Neural cell (in vitro differentiated cells): ENCODE measurements at regions not wholly inside any gene's neighbourhood (a gene's known extent, or its start where the extent isn't known, plus 50 kb on each side); places are given as distances from the start of the nearest gene placed in this dataset.
"Not testable (repeated sequence)": the region's sequence is repeated elsewhere in the genome, so short reads cannot be mapped to it uniquely, and the experiment has no call there.

ENCODE experiments used
- H2AFZ ChIP-seq: fragments of 200-600, 300-800 bp; sonication (generic), shearing (Covaris generic); 2 replicates; pipeline ENCODE4 v1.6.0; 2014; ENCODE audit warnings: low read depth, mild to moderate bottlenecking, antibody characterized with exemption, low read length, moderate library complexity
- H3F3A ChIP-seq: fragments of 200-600 bp; shearing (Covaris generic); 2 replicates; pipeline ENCODE4 v1.6.1; 2016; ENCODE audit warnings: mild to moderate bottlenecking, moderate library complexity, mixed read lengths, antibody characterized with exemption, low read length; ENCODE audit not compliant: insufficient read depth, poor library complexity, severe bottlenecking
- H3K27ac ChIP-seq: fragments of 200-600, 300-800 bp; sonication (generic), shearing (Covaris generic); 2 replicates; pipeline ENCODE4 v1.5.1; 2014; ENCODE audit warnings: mild to moderate bottlenecking, low read length, moderate library complexity
- H3K27me3 ChIP-seq: fragments of 300-800, 200-600 bp; sonication (generic), shearing (Covaris generic); 2 replicates; pipeline ENCODE4 v1.6.0; 2014; ENCODE audit warnings: mild to moderate bottlenecking, low read depth, low read length, moderate library complexity; ENCODE audit not compliant: insufficient read depth
- H3K36me3 ChIP-seq: fragments of 300-800, 200-600 bp; sonication (generic), shearing (Covaris generic); 2 replicates; pipeline ENCODE4 v1.5.1; 2014; ENCODE audit warnings: mild to moderate bottlenecking, antibody characterized with exemption, low read length, moderate library complexity; ENCODE audit not compliant: insufficient read depth
- H3K4me2 ChIP-seq: fragments of 300-800, 200-600 bp; sonication (generic), shearing (Covaris generic); 2 replicates; pipeline ENCODE4 v1.6.0; 2014; ENCODE audit warnings: mild to moderate bottlenecking, low read length
- H3K4me3 ChIP-seq: fragments of 300-800, 200-600 bp; sonication (generic), shearing (Covaris generic); 2 replicates; pipeline ENCODE4 v1.5.1; 2014; ENCODE audit warnings: mild to moderate bottlenecking, low read length, moderate library complexity
- H3K79me2 ChIP-seq: fragments of 200-600 bp; shearing (Covaris generic); replicated peaks from 2 replicates; pipeline ENCODE4 v1.6.0; 2014; ENCODE audit warnings: mild to moderate bottlenecking, low read length, moderate library complexity; ENCODE audit not compliant: insufficient read depth
- H3K9ac ChIP-seq: fragments of 300-800, 200-600 bp; sonication (generic), shearing (Covaris generic); 2 replicates; pipeline ENCODE4 v1.6.1; 2016; ENCODE audit warnings: mild to moderate bottlenecking, low read length, mixed read lengths
- H3K9me2 ChIP-seq: fragments of 200-600 bp; shearing (Covaris generic); 2 replicates; pipeline ENCODE4 v1.6.1; 2016; ENCODE audit warnings: mild to moderate bottlenecking, low read length, mixed read lengths; ENCODE audit not compliant: insufficient read depth
- H3K9me3 ChIP-seq: fragments of 200-600, 300-800 bp; sonication (generic), shearing (Covaris generic); 2 replicates; pipeline ENCODE4 v1.6.1; 2016; ENCODE audit warnings: mild to moderate bottlenecking, mixed run types, low read length, moderate library complexity, mixed read lengths
- H4K20me1 ChIP-seq: fragments of 200-600 bp; shearing (Covaris generic); 2 replicates; pipeline ENCODE4 v1.6.1; 2016; ENCODE audit warnings: mild to moderate bottlenecking, mixed run types; ENCODE audit not compliant: insufficient read depth
- EP300 ChIP-seq: fragments of 450-650 bp; conservative IDR thresholded peaks from 2 replicates; pipeline ENCODE4 v1.6.1; 2014; ENCODE audit warnings: antibody characterized with exemption, mild to moderate bottlenecking, moderate library complexity; ENCODE audit not compliant: poor library complexity, severe bottlenecking
- EZH2 ChIP-seq: fragments of 200-600, 300-800 bp; shearing (Covaris generic), sonication (generic); IDR thresholded peaks from 2 replicates; pipeline ENCODE4 v1.6.1; 2014; ENCODE audit warnings: antibody characterized with exemption, low read length, borderline replicate concordance, mild to moderate bottlenecking; ENCODE audit not compliant: insufficient read depth, poor library complexity, severe bottlenecking
- MXI1 ChIP-seq: fragments of 450-650 bp; conservative IDR thresholded peaks from 2 replicates; pipeline ENCODE4 v1.6.1; 2014; ENCODE audit warnings: antibody characterized with exemption, mild to moderate bottlenecking; ENCODE audit not compliant: poor library complexity, severe bottlenecking
- POLR2AphosphoS5 ChIP-seq: IDR thresholded peaks from 2 replicates; pipeline ENCODE4 v1.6.1; 2012
- RAD21 ChIP-seq: fragments of 450-650 bp; conservative IDR thresholded peaks from 2 replicates; pipeline ENCODE4 v1.6.1; 2014; ENCODE audit warnings: antibody characterized with exemption, mild to moderate bottlenecking, moderate library complexity
- SMC3 ChIP-seq: fragments of 450-650 bp; conservative IDR thresholded peaks from 2 replicates; pipeline ENCODE4 v1.6.1; 2014; ENCODE audit warnings: antibody characterized with exemption, mild to moderate bottlenecking, moderate library complexity; ENCODE audit not compliant: poor library complexity
- TAF1 ChIP-seq: IDR thresholded peaks from 2 replicates; pipeline ENCODE4 v1.6.1; 2012; ENCODE audit warnings: low read depth
- TF ChIP-seq, protein P1 (sequence below): fragments of 450-650 bp; IDR thresholded peaks from 2 replicates; pipeline ENCODE4 v1.5.1; 2014; ENCODE audit warnings: antibody characterized with exemption, mild to moderate bottlenecking, moderate library complexity; ENCODE audit not compliant: poor library complexity, severe bottlenecking
- TF ChIP-seq, protein P2 (sequence below): IDR thresholded peaks from 2 replicates; pipeline ENCODE4 v1.6.1; 2012; ENCODE audit warnings: borderline replicate concordance

DNA sequence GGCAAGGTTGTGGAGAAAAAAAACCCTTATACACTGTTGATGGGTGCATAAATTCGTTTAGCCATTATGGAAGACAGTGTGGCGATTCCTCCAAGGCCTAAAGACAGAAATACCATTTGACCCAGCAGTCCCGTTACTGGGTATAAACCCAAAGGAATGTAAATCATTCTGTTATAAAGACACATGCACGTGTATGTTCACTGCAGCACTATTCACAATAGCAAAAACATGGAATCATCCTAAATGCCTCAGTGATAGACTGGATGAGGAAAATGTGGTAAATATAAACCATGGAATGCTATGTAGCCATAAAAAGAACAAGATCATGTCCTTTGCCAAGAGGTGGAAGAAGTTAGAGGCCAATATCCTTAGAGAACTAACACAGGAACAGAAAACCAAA lies 119.9 kb upstream of the PRR16 start:
- Histone ChIP-seq H3F3A (no peaks in the 10 kb centered on the region), H4K20me1 (no peaks in the 10 kb centered on the region), H3K27me3 (no peaks in the 10 kb centered on the region), H3K4me2 (no peak overlapping the region), H3K9me3 (no peaks in the 10 kb centered on the region), H3K27ac (no peak overlapping the region), H3K9ac (no peak overlapping the region), H3K79me2 (no peaks in the 10 kb centered on the region), H3K4me3 (no peak overlapping the region), H3K36me3 (no peaks in the 10 kb centered on the region), H3K9me2 (no peaks in the 10 kb centered on the region), H2AFZ (no peak overlapping the region)
- TF ChIP-seq, protein P1, sequence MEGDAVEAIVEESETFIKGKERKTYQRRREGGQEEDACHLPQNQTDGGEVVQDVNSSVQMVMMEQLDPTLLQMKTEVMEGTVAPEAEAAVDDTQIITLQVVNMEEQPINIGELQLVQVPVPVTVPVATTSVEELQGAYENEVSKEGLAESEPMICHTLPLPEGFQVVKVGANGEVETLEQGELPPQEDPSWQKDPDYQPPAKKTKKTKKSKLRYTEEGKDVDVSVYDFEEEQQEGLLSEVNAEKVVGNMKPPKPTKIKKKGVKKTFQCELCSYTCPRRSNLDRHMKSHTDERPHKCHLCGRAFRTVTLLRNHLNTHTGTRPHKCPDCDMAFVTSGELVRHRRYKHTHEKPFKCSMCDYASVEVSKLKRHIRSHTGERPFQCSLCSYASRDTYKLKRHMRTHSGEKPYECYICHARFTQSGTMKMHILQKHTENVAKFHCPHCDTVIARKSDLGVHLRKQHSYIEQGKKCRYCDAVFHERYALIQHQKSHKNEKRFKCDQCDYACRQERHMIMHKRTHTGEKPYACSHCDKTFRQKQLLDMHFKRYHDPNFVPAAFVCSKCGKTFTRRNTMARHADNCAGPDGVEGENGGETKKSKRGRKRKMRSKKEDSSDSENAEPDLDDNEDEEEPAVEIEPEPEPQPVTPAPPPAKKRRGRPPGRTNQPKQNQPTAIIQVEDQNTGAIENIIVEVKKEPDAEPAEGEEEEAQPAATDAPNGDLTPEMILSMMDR: no peak
- TF ChIP-seq EP300 (no peak), TAF1 (no peak), MXI1 (no peak), POLR2AphosphoS5 (no peak), EZH2 (no peak), RAD21 (no peak), SMC3 (no peak)
- TF ChIP-seq, protein P2, sequence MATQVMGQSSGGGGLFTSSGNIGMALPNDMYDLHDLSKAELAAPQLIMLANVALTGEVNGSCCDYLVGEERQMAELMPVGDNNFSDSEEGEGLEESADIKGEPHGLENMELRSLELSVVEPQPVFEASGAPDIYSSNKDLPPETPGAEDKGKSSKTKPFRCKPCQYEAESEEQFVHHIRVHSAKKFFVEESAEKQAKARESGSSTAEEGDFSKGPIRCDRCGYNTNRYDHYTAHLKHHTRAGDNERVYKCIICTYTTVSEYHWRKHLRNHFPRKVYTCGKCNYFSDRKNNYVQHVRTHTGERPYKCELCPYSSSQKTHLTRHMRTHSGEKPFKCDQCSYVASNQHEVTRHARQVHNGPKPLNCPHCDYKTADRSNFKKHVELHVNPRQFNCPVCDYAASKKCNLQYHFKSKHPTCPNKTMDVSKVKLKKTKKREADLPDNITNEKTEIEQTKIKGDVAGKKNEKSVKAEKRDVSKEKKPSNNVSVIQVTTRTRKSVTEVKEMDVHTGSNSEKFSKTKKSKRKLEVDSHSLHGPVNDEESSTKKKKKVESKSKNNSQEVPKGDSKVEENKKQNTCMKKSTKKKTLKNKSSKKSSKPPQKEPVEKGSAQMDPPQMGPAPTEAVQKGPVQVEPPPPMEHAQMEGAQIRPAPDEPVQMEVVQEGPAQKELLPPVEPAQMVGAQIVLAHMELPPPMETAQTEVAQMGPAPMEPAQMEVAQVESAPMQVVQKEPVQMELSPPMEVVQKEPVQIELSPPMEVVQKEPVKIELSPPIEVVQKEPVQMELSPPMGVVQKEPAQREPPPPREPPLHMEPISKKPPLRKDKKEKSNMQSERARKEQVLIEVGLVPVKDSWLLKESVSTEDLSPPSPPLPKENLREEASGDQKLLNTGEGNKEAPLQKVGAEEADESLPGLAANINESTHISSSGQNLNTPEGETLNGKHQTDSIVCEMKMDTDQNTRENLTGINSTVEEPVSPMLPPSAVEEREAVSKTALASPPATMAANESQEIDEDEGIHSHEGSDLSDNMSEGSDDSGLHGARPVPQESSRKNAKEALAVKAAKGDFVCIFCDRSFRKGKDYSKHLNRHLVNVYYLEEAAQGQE: no peak

DNA sequence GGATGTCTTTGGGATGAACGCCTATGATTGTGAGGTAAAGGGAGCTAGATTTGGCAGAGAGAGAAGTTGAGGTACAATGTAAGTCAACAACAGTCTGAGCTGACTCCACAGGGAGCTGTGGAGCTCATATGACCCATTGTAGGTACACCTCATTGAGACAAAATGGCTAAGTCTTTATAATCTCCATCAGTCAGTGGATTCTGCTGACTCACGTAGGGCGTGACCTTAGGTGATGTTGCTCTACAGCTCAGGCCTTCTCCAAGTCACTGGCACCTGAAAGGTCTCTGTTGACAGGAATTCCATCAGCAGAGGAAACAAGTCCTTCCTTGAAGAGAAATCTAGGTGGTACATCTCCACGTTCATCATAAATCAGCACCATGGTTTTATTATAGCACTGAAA lies 118.2 kb upstream of the PRR16 start:
- H3K9ac ChIP-seq: no peak overlapping the region
- no peaks in the 10 kb centered on the region for H3K79me2 ChIP-seq
- H3K9me3 ChIP-seq: no peaks in the 10 kb centered on the region
- no peaks in the 10 kb centered on the region for H3K27me3 ChIP-seq
- H3K4me2 ChIP-seq: no peak overlapping the region
- H3K27ac ChIP-seq: no peak overlapping the region
- no peak overlapping the region for H3K4me3 ChIP-seq
- no peaks in the 10 kb centered on the region for H4K20me1 ChIP-seq
- H3K9me2 ChIP-seq: no peaks in the 10 kb centered on the region
- no peak overlapping the region for H2AFZ ChIP-seq
- H3F3A ChIP-seq: no peaks in the 10 kb centered on the region
- TF ChIP-seq SMC3: no peak
- TF ChIP-seq EP300: no peak
- TF ChIP-seq MXI1: no peak
- no peaks in the 10 kb centered on the region for H3K36me3 ChIP-seq

DNA sequence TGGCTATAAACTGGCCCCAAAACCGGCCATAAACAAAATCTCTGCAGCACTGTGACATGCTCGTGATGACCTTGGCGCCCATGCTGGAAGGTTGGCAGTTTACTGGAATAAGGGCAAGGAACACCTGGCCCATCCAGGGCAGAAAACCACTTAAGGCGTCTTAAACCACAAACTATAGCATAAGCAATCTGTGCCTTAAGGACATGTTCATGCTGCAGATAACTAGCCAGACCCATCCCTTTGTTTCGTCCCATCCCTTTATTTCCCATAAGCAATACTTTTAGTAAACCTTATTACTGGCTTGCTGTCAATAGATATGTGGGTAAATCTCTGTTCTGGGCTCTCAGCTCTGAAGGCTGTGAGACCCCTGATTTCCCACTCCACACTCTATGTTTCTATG lies 113.0 kb upstream of the PRR16 start:
- H3K27me3 ChIP-seq, H3K9ac ChIP-seq, H2AFZ ChIP-seq, H3K4me3 ChIP-seq, H3K9me2 ChIP-seq, H3K27ac ChIP-seq, H3K36me3 ChIP-seq, H4K20me1 ChIP-seq, H3K79me2 ChIP-seq, H3F3A ChIP-seq, H3K4me2 ChIP-seq, H3K9me3 ChIP-seq: not testable (repeated sequence)
